GM18868 (cell line): ENCODE measurements at regions not wholly inside any gene's neighbourhood (a gene's known extent, or its start where the extent isn't known, plus 50 kb on each side); places are given as distances from the start of the nearest gene placed in this dataset.
"Not testable (repeated sequence)": the region's sequence is repeated elsewhere in the genome, so short reads cannot be mapped to it uniquely, and the experiment has no call there.

Source experiments
- ATAC-seq: cut with Tn5 transposase; IDR thresholded peaks from one replicate; pipeline ENCODE4 v1.9.1; 2021; ENCODE audit warnings: mild to moderate bottlenecking, moderate library complexity; ENCODE audit not compliant: unreplicated experiment

DNA sequence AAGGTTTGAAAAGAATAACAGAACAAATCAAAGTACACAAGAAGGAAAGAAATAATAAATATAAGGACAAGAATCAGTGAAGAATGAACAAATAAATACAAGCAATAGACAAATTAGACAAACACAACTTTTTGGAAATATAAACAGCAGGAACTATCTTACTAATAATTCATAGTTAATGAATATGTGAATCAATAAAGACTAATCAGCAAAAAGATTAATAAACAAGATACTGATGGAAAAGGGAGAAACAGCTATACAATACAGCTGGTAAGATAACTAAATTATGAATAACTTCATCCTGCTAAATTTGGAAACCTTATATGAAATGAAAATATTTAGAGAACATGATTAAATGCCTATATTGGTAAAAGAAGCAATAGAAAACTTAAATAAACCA is 193.6 kb upstream of the SPRED2 start:
- ATAC-seq = no peak

DNA sequence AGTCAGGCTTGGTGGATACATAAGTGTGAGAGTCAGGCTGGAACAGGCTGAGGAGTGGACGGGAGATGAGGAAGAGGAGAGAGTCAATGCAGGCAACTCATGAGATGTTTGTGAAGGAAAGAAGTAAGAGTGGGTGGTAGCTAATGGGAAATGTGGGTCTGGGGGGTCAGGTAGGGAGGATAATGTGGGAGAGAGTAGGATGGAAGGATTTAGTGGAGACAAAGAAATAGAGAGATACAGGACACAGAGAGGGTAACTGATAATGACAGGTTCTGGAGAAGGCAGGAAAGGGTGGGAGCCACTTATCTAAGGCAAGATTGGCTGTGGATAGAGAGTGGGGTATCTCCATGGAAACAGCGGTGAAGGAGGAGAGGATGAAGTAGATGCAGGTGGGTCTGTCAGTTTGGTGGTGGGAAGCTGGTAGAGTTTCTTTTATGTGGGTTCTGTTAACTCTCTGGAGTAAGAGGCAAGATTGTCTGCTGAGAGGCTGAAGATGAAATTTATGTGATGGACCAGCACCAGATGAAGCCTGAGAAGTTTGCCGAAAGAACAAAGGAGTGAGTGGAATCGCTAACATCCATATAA is 190.6 kb upstream of the SPRED2 start:
- ATAC-seq = peak; percentile 18

DNA sequence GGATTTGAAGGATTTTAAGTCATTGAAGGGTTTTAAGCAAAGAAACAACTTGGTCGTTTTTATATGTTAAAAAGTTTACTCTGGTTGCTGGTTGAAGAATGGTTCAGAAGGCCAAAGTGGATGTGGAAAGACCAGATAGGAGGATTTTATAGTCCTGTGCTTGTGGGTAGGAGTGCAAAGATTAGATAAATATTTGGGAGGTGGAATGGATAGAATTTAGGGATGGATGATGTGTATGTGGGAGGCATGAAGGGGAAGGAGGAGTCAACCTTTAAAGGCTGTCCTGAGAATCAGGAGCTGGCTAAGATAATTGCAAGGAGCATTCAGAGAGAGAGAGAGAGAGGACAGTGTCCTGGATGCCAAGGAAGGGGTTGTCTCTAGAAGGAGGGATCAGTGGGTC is 190.1 kb upstream of the SPRED2 start:
- ATAC-seq = no peak

- ATAC-seq = no peak
Observed at GRCh38 chr2:65620524-65620923, 188.1 kb upstream of the SPRED2 start.

- no peak for ATAC-seq
Observed at GRCh38 chr2:65620026-65620425, 187.6 kb upstream of the SPRED2 start.

DNA sequence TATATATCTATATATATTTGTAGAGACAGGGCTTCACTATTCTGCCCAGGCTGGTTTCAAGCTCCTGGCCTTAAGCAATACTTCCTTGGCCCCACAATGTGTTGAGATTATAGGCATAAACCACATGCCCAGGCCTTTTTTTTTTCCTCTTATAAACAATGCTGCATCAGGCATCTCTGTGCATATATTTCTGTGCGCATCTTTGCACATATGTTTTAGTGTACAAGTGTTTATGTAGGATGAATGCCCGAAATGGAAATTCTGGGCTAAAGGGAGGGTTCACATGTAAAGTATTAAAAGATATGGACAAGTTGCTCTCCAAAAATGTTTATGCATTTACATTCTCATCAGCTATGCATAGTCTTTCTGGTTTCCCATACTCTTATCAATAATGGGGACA is 183.2 kb upstream of the SPRED2 start:
- ATAC-seq = no peak

- ATAC-seq = no peak
Observed at GRCh38 chr2:65613968-65614555, 181.7 kb upstream of the SPRED2 start.

- ATAC-seq = no peak
Observed at GRCh38 chr2:65611488-65611887, 179.1 kb upstream of the SPRED2 start.

- no peak for ATAC-seq
Observed at GRCh38 chr2:65608916-65609315, 176.5 kb upstream of the SPRED2 start.

GRCh38 chr2:65608466-65608865 is 176.1 kb upstream of the SPRED2 start:
- ATAC-seq = no peak

DNA sequence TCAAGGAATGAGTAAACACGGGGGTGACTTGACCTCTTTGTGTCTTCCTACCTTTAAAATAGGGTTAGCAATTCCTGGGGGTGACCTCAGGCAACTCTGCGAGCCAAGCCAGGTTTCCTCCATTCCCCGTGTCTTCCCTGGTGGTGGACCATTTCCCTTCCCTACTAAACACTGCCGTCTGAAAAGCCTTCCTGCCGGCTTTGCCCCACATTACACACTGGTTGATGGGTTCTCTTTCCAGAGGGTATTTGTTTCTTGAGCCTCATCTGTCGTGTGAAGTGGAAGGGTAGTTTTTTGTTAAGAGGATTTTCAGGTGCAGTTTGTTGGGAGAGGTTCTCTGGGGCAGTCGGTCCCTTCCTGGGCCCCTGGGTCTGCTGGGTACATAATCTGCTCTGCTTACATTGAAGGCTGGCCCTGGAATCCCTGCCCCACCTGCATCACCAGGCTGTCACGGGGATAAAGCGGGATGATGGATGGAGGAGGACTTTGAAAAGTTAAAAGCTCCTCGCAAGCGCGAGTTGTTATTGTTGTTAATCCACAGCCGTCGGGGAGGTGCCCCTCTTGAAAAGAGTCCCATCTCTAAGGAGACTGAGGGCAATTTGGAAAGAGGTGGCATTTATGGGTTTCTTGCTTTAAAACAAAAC is 175.4 kb upstream of the SPRED2 start:
- no peak for ATAC-seq

GRCh38 chr2:65605743-65606058 is 173.3 kb upstream of the SPRED2 start:
- no peak for ATAC-seq

- ATAC-seq = peak; percentile 32
Observed at GRCh38 chr2:65605058-65605742, 172.8 kb upstream of the SPRED2 start.

- no peak for ATAC-seq
Observed at GRCh38 chr2:65604246-65604645, 171.8 kb upstream of the SPRED2 start.

GRCh38 chr2:65602603-65603235 is 170.3 kb upstream of the SPRED2 start:
- ATAC-seq = no peak

DNA sequence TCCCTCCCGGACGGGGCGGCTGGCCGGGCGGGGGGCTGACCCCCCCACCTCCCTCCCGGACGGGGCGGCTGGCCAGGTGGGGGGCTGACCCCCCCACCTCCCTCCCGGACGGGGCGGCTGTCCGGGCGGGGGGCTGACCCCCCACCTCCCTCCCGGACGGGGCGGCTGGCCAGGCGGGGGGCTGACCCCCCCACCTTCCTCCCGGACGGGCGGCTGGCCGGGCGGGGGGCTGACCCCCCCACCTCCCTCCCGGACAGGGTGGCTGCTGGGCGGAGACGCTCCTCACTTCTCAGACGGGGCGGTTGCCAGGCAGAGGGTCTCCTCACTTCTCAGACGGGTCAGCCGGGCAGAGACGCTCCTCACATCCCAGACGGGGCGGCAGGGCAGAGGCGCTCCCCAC is 168.5 kb upstream of the SPRED2 start:
- ATAC-seq = not testable (repeated sequence)

DNA sequence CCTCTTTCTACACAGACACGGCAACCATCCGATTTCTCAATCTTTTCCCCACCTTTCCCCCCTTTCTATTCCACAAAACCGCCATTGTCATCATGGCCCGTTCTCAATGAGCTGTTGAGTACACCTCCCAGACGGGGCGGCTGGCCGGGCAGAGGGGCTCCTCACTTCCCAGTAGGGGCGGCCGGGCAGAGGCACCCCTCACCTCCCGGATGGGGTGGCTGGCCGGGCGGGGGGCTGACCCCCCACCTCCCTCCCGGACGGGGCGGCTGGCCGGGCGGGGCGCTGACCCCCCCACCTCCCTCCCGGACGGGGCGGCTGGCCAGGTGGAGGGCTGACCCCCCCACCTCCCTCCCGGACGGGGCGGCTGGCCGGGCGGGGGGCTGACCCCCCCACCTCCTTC is 168.0 kb upstream of the SPRED2 start:
- ATAC-seq = not testable (repeated sequence)

GRCh38 chr2:65599693-65600092 is 167.3 kb upstream of the SPRED2 start:
- no peak for ATAC-seq

DNA sequence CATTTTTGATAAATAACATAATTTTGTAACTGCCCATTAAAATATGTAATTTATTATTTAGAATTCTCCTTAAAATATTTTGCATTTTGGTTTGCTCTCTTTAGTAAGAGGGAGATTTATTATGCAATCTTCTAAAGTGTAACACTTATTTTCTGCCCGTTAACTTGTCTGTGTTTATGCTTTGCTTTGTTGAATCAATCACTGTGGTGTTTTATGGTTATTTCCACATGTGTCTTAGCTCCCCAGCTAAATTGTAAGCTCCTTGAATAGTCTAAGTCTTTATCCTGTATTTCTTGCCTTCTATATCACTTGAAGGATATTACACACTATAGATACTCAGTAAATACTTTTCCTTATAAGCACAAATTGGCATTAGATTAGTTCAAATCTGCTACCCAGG is 166.6 kb upstream of the SPRED2 start:
- ATAC-seq = no peak

- ATAC-seq = no peak
Observed at GRCh38 chr2:65598264-65598663, 165.9 kb upstream of the SPRED2 start.

DNA sequence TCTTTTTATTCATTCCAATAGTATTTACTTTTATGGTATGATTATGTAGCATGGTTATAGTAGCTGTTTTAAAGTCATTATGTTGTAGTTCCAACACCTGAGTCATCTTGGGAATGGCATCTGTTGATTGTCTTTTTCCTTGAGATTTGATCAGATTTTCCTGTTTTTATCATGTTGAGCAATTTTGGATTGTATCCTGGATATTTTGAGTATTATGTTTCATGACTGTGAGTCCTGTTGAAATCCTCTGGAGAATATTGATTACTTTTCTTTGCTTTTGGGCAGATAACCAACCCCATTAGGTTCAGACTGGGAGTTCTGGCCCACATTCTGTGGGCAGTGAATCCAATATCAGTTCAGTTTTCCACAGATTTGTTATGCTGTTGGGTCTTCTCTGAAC is 163.2 kb upstream of the SPRED2 start:
- no peak for ATAC-seq

- ATAC-seq = no peak
Observed at GRCh38 chr2:65594150-65594549, 161.8 kb upstream of the SPRED2 start.
